Neuronal stem cell (in vitro differentiated cells): ENCODE measurements at regions not wholly inside any gene's neighbourhood (a gene's known extent, or its start where the extent isn't known, plus 50 kb on each side); places are given as distances from the start of the nearest gene placed in this dataset.

ENCODE experiments used
- DNase-seq: peaks from one replicate; pipeline ENCODE4 v3.0.0-alpha.2; 2013; ENCODE audit warnings: low spot score
- H2AFZ ChIP-seq: one replicate; pipeline ENCODE4 v1.6.1; 2013; ENCODE audit warnings: mild to moderate bottlenecking, low read length, inconsistent platforms
- H2AK5ac ChIP-seq: 2 replicates; pipeline ENCODE4 v1.6.1; 2013; ENCODE audit warnings: low read depth, mild to moderate bottlenecking, inconsistent platforms, low read length, moderate library complexity, mixed read lengths
- H2BK120ac ChIP-seq: 2 replicates; pipeline ENCODE4 v1.6.1; 2013; ENCODE audit warnings: low read depth, mild to moderate bottlenecking, inconsistent platforms, low read length, moderate library complexity, mixed read lengths
- H2BK12ac ChIP-seq: one replicate; pipeline ENCODE4 v1.6.1; 2013; ENCODE audit warnings: low read length, inconsistent platforms
- H2BK15ac ChIP-seq: 2 replicates; pipeline ENCODE4 v1.6.1; 2013; ENCODE audit warnings: mild to moderate bottlenecking, low read length, inconsistent platforms, mixed read lengths
- H2BK5ac ChIP-seq: one replicate; pipeline ENCODE4 v1.6.1; 2013; ENCODE audit warnings: inconsistent platforms, mild to moderate bottlenecking, low read length, moderate library complexity
- H3K14ac ChIP-seq: one replicate; pipeline ENCODE4 v1.6.1; 2013; ENCODE audit warnings: low read length, inconsistent platforms
- H3K18ac ChIP-seq: 2 replicates; pipeline ENCODE4 v1.6.1; 2013; ENCODE audit warnings: low read length, inconsistent platforms
- H3K23ac ChIP-seq: 2 replicates; pipeline ENCODE4 v1.6.1; 2013; ENCODE audit warnings: low read depth, mild to moderate bottlenecking, mixed read lengths, low read length, inconsistent platforms; ENCODE audit not compliant: poor library complexity
- H3K27ac ChIP-seq: replicated peaks from 3 replicates; pipeline ENCODE4 v1.5.1; 2013; ENCODE audit warnings: low read length, inconsistent platforms
- H3K27me3 ChIP-seq, 3 experiments: 2 replicates each; pipeline ENCODE4 v1.6.1; 2013; ENCODE audit warnings: low read length in 3 of 3, mild to moderate bottlenecking in 2 of 3, inconsistent platforms in 1 of 3, low read depth in 1 of 3, mixed read lengths in 1 of 3, moderate library complexity in 1 of 3; ENCODE audit not compliant: control insufficient read depth in 3 of 3, insufficient read depth in 3 of 3
- H3K36me3 ChIP-seq, 2 donors: replicated peaks in 1 of 2; 2 replicates each; pipeline ENCODE4 v1.6.1; 2013; ENCODE audit warnings: low read length in 2 of 2; ENCODE audit not compliant: control insufficient read depth in 2 of 2, insufficient read depth in 2 of 2
- H3K4ac ChIP-seq: 2 replicates; pipeline ENCODE4 v1.6.1; 2013; ENCODE audit warnings: inconsistent platforms, mild to moderate bottlenecking, low read length, moderate library complexity
- H3K4me1 ChIP-seq, 2 donors: 1 replicate in 1 of 2; 2 replicates in 1 of 2; pipeline ENCODE4 v1.6.1; 2013; ENCODE audit warnings: low read length in 2 of 2, low read depth in 1 of 2; ENCODE audit not compliant: control insufficient read depth in 2 of 2, insufficient read depth in 1 of 2
- H3K4me2 ChIP-seq: one replicate; pipeline ENCODE4 v1.6.1; 2013; ENCODE audit warnings: mild to moderate bottlenecking, low read length, inconsistent platforms; ENCODE audit not compliant: insufficient read depth, poor library complexity, severe bottlenecking
- H3K4me3 ChIP-seq, 2 donors: 2 replicates each; pipeline ENCODE4 v1.5.1; 2013; ENCODE audit warnings: low read length in 2 of 2, mild to moderate bottlenecking in 2 of 2, inconsistent platforms in 1 of 2, moderate library complexity in 1 of 2
- H3K79me1 ChIP-seq: one replicate; pipeline ENCODE4 v1.6.1; 2013; ENCODE audit warnings: low read depth, mild to moderate bottlenecking, inconsistent platforms, low read length, moderate library complexity
- H3K9ac ChIP-seq: one replicate; pipeline ENCODE4 v1.6.1; 2013; ENCODE audit warnings: mild to moderate bottlenecking, low read depth, low read length, inconsistent platforms; ENCODE audit not compliant: poor library complexity
- H3K9me3 ChIP-seq, 2 donors: replicated peaks in 1 of 2; 2 replicates each; pipeline versions ENCODE3 to v1.6.1; 2013; ENCODE audit warnings: low read length in 2 of 2, mild to moderate bottlenecking in 2 of 2, inconsistent platforms in 1 of 2, low read depth in 1 of 2, mixed read lengths in 1 of 2, moderate library complexity in 1 of 2; ENCODE audit not compliant: control insufficient read depth in 2 of 2, insufficient read depth in 1 of 2
- H4K8ac ChIP-seq: one replicate; pipeline ENCODE4 v1.6.1; 2013; ENCODE audit warnings: low read depth, mild to moderate bottlenecking, inconsistent platforms, low read length, moderate library complexity
- H4K91ac ChIP-seq: one replicate; pipeline ENCODE4 v1.6.1; 2013; ENCODE audit warnings: low read length, low read depth, mild to moderate bottlenecking, inconsistent platforms; ENCODE audit not compliant: poor library complexity
- WGBS, 2 donors: extraction: QIAGEN DNeasy Blood & Tissue Kit; methylation state at CpG; one replicate each; pipeline ENCODE4 v1.1.7; 2013; ENCODE audit warnings: missing lambda C conversion rate in 2 of 2, mixed read lengths in 1 of 2; ENCODE audit not compliant: insufficient read length in 2 of 2, insufficient replicate concordance in 1 of 2; ENCODE audit errors: extremely low coverage in 2 of 2; 5-methylcytosine and 5-hydroxymethylcytosine counted together

DNA sequence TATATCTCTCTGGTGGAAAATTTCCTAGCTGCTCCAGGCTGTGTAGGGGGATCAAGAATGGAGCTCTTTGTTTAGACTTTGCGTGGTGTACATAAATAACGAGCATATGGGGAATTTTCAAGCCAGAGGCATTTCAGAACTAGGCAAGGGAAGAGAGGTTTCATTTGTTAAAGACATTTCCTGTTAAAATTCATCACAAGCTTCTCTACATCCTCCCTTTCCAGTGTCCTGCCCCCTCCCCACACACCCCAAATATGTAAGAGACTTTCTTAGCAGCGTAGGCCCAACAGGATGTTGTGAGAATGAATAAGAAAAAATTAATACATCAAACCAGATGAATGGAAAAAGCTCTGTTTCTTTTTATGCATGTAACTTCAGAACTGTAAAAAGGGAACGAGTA is 150.3 kb downstream of the GPBP1 start:
- H3K18ac ChIP-seq = no peak overlapping the region
- H2BK5ac ChIP-seq = no peak overlapping the region
- H3K9me3 ChIP-seq = no peaks in the 10 kb centered on the region
- no peak overlapping the region for H3K4me2 ChIP-seq
- H2AFZ ChIP-seq = no peak overlapping the region
- no peaks in the 10 kb centered on the region for H3K4me1 ChIP-seq
- no peaks in the 10 kb centered on the region for H3K27me3 ChIP-seq
- H2BK12ac ChIP-seq = no peak overlapping the region
- DNase-seq = no peak
- no peak overlapping the region for H3K27ac ChIP-seq
- H3K23ac ChIP-seq = no peak overlapping the region
- H4K8ac ChIP-seq = no peak overlapping the region
- H3K14ac ChIP-seq = no peak overlapping the region
- H2BK15ac ChIP-seq = no peak overlapping the region
- H4K91ac ChIP-seq = no peak overlapping the region
- H2BK120ac ChIP-seq = no peak overlapping the region
- H3K4ac ChIP-seq = no peak overlapping the region
- no peak overlapping the region for H3K4me3 ChIP-seq
- H3K9ac ChIP-seq = no peak overlapping the region
- H2AK5ac ChIP-seq = no peak overlapping the region
- no CpG with 5 or more reads among the region's 4 CpGs for WGBS, 2 donors
- no peaks in the 10 kb centered on the region for H3K79me1 ChIP-seq
- H3K36me3 ChIP-seq = no peaks in the 10 kb centered on the region

DNA sequence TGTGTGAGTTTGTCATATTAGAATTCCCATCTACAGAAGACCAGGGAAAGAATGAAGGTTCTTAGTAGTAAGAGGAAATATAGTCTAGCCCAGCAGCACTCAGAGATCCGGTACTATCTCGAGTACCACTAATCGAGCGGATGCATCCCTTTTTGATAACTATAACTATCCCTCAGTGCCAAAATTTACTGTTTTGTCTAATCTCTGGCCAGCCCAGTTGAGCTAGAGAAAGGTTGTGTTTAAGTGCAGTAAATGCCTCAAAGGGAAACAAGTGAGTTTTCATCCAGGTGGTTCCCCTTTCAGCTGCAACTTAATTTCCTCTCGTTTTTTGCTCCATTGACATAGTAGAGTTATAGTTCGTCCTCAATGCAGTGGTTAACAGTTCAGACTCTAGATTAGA is 146.7 kb downstream of the GPBP1 start:
- Histone ChIP-seq H3K27ac (no peak overlapping the region), H2AFZ (no peak overlapping the region), H4K91ac (no peak overlapping the region), H2BK5ac (no peak overlapping the region), H3K4me1 (peaks cover 0 to 2% of the 10 kb centered on the region in 2 donors), H2AK5ac (no peak overlapping the region), H2BK12ac (no peak overlapping the region), H3K18ac (no peak overlapping the region), H3K27me3 (no peaks in the 10 kb centered on the region), H3K14ac (no peak overlapping the region), H3K4me3 (no peak overlapping the region), H2BK15ac (no peak overlapping the region), H3K79me1 (no peaks in the 10 kb centered on the region), H3K36me3 (no peaks in the 10 kb centered on the region), H4K8ac (no peak overlapping the region), H2BK120ac (no peak overlapping the region), H3K4me2 (no peak overlapping the region), H3K23ac (no peak overlapping the region), H3K9ac (no peak overlapping the region), H3K9me3 (no peaks in the 10 kb centered on the region), H3K4ac (no peak overlapping the region)
- no peak for DNase-seq
- no CpG with 5 or more reads among the region's 6 CpGs for whole genome bisulfite sequencing, 2 donors

GRCh38 chr5:57319628-57320027 is 145.8 kb downstream of the GPBP1 start:
- Histone ChIP-seq H3K4ac (no peak overlapping the region), H3K27ac (no peak overlapping the region), H3K14ac (no peak overlapping the region), H2BK12ac (no peak overlapping the region), H3K18ac (no peak overlapping the region), H2AFZ (no peak overlapping the region), H3K4me2 (no peak overlapping the region), H3K4me1 (peaks cover 0 to 2% of the 10 kb centered on the region in 2 donors), H3K9ac (no peak overlapping the region), H3K79me1 (no peaks in the 10 kb centered on the region), H3K4me3 (no peak overlapping the region), H4K8ac (no peak overlapping the region), H3K36me3 (no peaks in the 10 kb centered on the region), H2AK5ac (no peak overlapping the region), H2BK5ac (no peak overlapping the region), H2BK15ac (no peak overlapping the region), H3K9me3 (no peaks in the 10 kb centered on the region), H2BK120ac (no peak overlapping the region), H4K91ac (no peak overlapping the region), H3K23ac (no peak overlapping the region), H3K27me3 (no peaks in the 10 kb centered on the region)
- no CpG with 5 or more reads among the region's 4 CpGs for WGBS, 2 donors
- no peak for DNase-seq

GRCh38 chr5:57318251-57318650 is 144.4 kb downstream of the GPBP1 start:
- H4K8ac ChIP-seq = no peak overlapping the region
- H3K79me1 ChIP-seq = no peaks in the 10 kb centered on the region
- no peaks in the 10 kb centered on the region for H3K27me3 ChIP-seq
- no peak overlapping the region for H2AFZ ChIP-seq
- H3K9ac ChIP-seq = no peak overlapping the region
- no peak overlapping the region for H2BK15ac ChIP-seq
- H3K36me3 ChIP-seq = no peaks in the 10 kb centered on the region
- no peak for DNase-seq
- no peak overlapping the region for H2BK5ac ChIP-seq
- no peak overlapping the region for H3K23ac ChIP-seq
- H2AK5ac ChIP-seq = no peak overlapping the region
- H2BK12ac ChIP-seq = no peak overlapping the region
- no peak overlapping the region for H3K27ac ChIP-seq
- H4K91ac ChIP-seq = no peak overlapping the region
- no CpG with 5 or more reads among the region's 5 CpGs for WGBS, 2 donors
- no peaks in the 10 kb centered on the region for H3K9me3 ChIP-seq
- peaks cover 0 to 2% of the 10 kb centered on the region in 2 donors for H3K4me1 ChIP-seq
- no peak overlapping the region for H3K4me3 ChIP-seq
- H3K14ac ChIP-seq = no peak overlapping the region
- H2BK120ac ChIP-seq = no peak overlapping the region
- no peak overlapping the region for H3K4ac ChIP-seq
- no peak overlapping the region for H3K18ac ChIP-seq
- H3K4me2 ChIP-seq = no peak overlapping the region
